ENCODE measurements at regions not wholly inside any gene's neighbourhood (a gene's known extent, or its start where the extent isn't known, plus 50 kb on each side); places are given as distances from the start of the nearest gene placed in this dataset.

DNA sequence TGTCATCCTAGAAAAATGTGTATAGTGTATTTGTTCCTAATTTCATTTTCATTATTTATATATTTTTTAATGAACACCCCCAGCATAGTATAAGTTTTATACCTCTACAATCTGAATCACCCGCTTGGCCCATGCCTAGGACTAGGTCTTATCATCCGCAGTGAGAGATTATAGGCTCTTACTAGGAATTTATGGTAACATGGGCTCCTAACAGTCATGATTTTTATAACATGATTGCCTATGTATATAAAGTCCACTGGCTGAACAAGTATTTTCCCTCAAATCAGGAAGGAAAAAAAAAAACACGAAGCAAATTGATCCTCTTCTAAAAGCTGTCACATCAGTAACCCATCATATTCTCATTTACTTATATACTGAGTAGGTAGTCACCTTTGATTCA lies 666.1 kb upstream of the NRXN1 start:
- DNase-seq, result no peak

DNA sequence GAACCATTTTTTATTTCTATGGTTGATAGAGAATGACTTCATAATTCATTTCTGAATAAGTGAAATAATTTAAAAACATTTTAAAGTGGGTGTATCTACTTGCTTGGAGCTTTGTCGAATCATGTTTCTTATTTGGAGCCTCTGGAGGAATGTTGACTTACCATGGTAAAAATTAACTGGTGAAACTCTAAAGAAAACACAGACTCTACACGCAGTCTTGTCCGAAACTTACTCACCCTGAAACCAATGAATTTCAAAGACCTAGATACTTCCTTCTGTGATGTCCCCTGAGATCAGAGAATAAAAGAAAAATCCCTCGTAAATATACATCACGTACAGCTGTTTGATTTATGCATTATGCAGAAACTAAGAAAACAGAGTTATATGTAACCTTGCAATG lies 665.2 kb upstream of the NRXN1 start:
- no peak for DNase-seq

DNA sequence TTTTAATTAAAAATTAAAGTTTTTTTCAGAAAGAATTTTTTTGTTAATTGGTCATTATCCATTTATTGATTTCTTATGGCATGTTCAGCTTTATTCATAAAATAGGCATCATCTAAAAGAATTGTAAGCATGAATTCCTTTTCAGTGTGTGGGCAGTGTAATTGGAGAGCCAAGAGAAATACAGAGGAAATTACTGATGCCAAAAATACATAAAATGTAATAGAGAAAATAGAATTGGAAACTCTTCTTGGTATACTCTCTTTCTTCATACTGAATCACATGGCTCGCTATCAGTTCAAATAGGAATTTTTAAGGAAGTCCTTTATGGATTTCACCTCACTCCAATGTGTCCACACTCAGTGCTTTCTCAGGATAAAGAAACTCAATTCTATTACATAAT lies 663.6 kb upstream of the NRXN1 start:
- DNase-seq, result no peak

DNA sequence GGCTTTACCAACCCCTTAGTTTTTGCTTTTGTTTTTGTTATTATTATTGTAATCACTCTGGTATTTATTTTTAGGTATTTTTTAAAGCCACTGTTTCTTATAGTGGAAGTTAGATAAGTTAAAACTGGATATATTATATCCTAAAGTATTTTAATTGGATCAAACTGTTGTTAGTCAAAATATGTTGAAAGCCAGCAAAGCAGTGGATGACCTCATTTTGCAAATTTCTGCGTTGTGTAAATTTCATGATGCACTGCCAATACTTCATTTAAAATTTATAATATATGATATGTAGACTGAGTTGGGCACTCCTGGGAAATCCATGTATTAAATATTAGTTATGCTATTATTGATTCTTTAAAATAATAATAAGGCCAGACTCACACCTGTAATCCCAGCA lies 661.7 kb upstream of the NRXN1 start:
- DNase-seq, result no peak

DNA sequence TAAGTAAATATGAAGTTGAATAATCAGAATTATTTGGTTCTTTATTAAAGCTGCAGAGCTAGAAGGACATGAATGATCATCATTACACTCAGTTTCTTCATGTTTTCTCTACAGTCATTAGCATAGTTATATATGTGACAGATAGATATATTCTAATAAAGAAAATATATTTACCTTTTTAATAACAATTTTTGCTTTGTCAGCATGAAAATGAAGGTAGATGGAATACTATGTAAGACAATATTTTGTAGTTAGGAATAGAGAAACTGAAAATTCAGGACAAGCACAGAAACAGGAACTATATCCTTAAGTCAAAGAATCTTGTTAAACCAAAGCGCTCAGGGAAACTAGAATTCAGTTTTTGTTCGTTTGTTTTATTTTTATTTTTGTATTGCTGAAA lies 649.9 kb upstream of the NRXN1 start:
- DNase-seq, result no peak

DNA sequence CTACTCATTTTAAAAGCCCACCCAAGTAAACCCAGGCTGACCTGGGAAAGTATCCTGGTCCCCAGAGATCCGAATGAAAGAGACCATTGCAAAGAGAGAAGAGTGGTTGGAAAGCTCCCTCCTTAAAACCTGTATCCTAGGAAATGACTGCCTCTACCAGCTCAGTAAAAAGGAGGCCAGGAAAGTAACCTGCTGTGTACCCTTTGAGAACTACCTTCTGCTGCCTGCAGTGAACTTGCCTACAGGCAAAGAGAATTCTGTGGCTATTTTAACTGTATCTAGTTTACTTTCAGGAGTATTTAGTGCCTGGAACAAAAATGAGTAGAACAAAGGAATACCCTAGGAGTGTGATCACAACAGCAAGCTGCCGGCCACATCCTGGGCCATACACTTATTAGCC lies 641.7 kb upstream of the NRXN1 start:
- DNase-seq, result no peak

DNA sequence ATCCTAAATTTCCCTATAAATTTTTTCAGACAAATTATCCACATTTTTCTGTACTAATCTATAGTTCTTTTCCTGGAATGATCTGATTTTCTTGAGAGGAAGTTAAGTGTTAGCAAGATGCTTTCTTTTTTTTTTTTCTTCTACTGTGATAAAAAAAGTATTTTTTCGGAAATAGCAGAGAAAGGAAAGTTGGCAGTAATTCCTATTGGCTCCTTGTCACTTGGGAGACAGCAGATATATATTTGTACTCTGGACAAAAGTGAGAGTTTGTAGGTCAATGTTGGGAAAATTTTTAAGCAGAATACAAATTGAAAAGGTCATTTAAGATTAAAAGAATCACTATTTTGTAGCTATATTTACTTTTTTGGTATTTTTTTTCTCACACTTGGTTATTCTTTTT lies 635.7 kb upstream of the NRXN1 start:
- DNase-seq, result no peak

DNA sequence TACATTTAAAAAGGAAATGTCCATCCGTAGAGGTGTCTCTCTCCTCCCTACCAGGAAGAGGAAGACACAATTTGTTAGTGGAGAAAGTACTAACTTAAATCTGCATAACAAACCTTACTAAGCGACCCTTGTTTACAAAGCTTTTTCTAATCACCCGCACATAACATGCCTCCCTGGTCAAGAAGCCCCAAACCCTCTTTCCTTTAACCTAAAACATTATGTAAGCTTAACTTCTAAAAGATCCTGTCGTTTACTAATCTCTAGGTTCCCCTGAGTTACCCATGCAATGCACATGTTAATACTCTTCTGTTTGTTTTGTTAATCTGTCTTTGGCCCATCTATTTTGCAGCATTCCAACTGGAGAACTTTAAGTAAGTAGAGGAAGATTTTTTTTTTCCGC lies 630.3 kb upstream of the NRXN1 start:
- no peak for DNase-seq

DNA sequence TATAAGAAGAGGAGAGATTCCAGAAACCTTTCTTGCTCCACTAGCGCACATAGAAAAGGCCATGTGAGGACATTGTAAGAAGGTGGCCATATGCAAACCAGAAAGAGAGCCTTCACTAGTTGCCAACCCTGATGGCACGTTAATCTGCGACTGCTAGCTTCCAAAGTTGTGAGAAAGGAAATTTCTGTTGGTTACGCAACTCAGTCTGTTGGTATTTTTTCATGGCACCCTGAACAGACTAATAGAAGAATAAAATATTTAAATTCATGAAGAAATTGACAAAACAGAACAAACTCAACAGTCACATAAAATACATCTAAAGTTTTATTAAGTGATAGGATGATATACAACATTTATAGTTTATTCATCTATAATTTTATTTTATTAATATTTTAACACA lies 625.9 kb upstream of the NRXN1 start:
- no peak for DNase-seq

DNA sequence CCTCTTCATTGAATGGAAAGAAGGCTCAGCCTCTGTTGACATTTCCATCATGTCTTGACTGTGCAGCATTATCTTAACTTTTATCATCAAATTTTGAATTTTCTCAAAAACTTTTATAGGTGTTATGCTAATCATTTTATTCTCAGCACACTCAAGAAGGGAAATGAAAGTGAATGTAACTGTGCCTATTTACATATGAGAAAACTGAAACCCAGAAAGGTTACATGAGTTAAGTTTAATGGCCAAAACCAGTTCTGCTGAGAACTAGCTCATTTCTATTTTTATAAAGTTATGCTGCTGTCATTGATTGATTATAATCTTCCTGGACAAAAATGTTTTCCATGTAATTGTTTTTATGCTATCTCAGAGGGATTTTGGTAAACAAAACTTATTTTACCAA lies 618.8 kb upstream of the NRXN1 start:
- DNase-seq, result no peak

DNA sequence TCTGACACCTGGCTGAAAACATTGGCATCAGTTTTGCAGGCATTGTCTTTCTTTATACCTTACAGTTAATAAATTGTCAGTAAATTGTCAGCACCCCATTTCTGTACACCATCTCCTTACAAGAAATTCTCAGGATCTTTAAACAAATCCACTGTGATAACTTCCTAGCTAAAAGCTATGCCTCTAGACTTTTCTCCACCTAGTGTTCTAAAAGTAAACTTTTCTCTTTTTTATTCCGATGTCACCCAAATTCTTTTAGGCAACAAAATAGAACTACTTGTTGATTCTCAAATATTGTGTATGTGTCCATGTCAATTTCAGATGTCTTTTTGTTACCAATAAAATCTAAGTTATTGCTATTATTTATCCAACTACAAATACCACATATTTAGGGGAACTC lies 617.4 kb upstream of the NRXN1 start:
- DNase-seq, result no peak

DNA sequence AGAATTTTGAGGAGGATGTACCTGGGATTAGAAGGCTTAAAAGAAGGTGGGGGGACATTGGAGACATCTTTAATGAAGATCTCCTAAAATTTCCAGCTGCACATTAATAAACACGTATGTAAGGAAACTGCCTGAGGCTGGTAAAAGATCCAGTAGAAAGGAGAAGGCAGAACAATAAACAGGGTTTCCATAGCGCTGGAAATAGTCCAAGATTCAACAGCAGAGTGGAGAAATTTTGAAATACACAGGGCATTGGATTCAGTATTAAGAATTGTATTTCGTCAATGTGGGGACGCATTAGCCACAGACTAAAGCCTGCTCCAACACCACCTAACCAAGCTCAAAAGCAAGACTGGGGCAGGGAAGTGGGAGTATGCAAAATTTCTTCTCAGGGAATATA lies 606.9 kb upstream of the NRXN1 start:
- DNase-seq, result no peak

DNA sequence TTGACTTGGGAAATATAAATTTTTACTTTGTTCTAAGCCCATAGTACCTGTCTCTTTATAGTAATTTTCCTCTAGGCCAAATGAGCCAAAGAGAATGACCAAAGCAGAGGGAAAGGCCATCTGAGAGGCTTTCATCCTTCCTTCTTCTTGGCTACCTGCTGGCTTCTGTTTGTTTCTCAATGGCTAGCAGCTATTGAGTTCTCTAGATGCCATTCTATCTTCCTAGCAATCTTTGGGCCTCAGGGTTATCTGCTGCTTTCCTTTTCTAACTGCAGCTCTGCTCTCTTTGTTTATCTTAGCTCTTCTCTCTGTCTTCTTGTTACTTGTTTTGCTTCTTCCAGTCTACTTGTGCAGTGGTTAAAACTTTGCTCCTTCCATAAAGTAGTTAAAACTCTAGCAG lies 601.1 kb upstream of the NRXN1 start:
- DNase-seq, result no peak

DNA sequence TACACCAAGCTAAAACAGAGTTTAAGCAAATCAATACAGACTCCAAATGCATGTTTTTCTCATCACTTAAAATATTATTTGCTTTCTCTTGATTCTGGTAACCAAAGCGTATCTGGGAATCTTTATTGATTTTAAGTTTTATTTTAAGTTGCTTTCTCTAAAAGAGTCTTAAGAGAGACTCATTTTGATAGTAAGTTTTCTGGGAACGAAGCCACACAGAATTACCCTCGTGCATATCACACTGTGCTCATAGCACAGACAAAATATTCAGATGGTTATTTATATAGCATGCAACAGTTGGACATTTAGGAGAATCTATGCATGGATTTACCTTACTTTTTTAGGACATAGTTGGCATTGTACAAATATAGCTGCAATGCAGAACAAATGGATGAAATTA lies 597.5 kb upstream of the NRXN1 start:
- DNase-seq, result no peak

DNA sequence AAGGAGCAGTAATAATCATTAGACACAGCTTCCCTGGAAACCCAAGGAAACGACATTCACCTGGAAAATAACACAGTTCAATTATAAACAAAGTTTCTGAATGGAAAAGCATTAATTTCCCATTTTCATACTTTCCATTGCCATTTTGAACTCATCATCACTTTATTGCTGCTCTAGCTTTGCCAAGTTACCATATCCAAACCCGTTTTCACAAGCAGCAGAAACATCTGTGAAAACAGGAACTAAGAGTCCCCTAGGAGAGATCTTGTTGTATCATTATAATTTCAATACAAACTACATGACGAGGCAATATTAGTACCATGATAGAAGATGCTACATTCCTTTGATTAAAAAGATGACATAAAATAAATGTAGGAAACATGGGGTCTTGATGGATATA lies 597.0 kb upstream of the NRXN1 start:
- DNase-seq, result no peak

DNA sequence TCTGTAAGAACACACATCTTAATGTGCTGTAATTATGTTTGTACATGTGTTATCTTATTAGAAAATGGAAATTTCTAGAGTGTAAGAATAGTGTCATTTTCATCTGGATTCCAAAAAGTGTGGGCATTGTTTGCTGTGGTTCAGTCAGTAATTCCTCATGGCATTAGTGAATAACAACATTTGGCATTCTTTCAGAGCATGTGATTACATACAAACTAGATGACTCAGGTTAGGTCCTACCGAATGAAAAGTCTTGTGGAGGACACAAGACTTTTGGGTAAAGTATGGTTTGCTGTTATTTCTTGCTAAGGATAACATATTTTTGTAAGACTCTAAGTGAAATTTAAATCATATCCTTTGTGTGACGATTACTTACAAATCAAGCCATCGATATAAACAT lies 593.1 kb upstream of the NRXN1 start:
- no peak for DNase-seq

DNA sequence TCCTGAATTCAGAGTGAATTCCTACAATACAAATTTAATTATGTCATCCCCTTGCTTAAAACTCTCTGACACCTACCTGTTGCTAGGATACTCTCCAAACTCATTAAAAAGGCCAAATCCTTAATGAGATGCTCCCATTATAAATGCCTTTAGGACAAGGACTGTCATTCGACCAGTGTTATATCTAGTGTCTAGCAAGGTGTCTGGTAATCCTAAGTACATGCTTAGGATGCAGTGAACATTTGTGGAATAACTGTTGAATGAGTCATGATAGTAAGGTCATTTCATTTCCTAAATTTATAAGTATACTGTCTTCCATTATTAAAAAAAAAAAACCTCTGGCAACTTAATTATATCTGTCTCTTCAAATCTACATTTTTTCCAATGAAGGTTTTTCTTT lies 588.9 kb upstream of the NRXN1 start:
- DNase-seq, result no peak

DNA sequence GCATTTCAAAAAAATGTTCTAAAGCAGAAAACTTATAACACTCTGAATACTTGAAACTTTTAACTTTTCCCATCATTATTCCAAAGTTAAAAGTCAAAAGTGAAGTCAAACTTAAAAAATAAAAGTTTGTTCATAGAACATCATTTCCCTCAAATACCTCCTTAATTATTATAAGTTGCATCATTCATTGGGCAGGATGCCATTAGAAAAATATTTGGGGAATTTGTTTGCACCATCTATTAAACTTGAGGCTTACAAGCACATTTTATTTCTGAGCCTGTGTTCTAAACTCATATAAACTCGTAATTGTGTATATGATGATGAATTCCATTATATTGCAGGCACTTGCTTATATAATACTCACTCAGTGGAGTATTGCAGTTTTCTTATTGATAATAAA lies 588.0 kb upstream of the NRXN1 start:
- DNase-seq, result no peak

DNA sequence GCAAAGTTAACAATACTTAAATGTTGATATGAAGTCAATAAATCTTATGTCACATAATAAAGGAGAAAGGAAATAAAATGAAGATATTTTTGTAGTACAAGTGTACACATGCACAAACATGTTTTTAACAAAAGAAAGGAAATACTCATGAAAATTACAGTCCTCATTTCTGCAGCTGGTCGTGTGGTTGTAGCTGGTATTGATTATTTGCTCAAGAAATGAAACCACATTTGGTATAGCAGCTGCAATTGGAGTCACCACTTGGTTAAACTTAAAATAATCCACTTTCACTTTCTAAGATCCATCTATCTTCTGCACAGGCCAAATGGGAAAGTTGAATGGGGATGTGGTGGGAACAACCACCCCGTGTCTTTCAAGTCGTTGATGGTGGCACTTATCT lies 580.5 kb upstream of the NRXN1 start:
- no peak for DNase-seq

DNA sequence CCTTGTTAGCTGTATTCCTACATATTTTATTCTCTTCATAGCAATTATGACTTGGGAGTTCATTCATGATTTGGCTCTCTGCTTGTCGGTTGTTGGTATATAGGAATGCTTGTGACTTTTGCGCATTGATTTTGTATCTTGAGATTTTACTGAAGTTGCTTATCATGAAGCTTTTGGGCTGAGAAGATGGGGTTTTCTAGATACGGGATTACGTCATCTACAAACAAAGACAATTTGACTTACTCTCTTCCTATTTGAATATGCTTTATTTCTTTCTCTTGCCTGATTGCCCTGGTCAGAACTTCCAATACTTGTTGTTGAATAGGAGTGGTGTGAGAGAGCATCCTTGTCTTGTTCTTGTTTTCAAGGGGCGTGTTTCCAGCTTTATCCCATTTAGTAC lies 569.8 kb upstream of the NRXN1 start:
- DNase-seq, result no peak

DNA sequence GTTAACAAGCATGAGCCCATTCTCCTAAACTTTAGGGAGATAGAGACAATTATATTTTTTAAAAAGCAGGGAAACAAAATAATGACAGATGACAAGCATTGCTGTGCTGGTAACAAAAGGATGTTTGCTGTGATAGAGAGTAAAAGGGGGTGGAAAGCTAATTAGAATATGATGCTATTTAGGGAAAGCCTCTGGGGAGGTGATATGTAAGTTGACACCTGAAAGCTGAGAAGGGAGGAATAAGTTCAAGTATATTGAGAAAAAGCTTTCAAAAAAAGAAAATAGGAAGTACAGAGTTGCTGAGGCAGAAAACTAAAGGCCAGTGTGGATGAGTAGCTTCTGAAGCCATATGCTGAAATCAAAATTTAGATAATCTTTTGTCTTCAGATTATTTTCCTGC lies 565.2 kb upstream of the NRXN1 start:
- DNase-seq, result no peak

DNA sequence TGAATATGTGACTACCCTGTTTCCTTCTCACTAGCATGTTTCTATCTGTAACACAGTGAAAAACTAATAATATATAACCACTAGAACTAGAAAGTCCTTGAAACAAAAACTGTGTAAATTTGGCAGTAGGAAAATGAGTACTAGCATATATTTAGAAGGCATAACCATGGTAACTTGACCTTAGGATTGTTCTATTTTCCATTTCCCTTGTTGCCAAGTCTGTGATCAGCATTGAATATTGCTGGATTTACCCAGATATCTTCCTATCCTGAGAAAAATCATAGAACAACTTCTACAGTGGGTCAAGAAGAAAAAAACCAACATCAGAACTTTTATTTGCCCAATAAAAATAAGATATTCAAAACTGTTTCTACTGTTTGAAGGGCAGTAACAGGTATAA lies 563.9 kb upstream of the NRXN1 start:
- DNase-seq, result no peak

DNA sequence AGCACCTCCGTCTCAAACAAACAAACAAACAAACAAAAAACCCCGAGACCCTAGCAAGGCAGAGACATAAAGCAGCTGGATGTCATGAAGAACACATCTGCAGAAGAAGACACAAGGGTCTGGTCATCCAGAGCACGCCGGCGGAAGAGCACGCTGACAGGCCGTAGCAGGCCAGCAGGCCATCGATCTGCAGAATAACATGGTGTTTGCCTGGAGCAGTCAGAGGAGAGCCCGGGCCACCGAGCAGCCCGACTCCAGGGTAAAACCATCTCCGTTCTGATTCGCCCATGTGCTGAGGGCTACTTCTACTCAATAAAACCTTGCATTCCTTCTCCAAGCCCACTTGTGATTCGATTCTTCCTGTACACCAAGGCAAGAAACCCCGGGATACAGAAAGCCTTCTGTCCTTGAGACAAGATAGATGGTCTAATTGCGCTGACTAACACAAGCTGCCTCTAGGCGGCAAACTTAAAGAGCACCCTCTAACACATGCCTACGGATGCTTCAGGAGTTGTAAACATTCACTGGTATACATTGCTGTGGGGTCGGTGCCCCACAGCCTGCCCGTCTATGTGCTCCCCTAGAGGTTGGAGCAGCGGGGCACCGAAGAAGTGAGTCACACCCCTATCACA lies 549.8 kb upstream of the NRXN1 start:
- no peak for DNase-seq

DNA sequence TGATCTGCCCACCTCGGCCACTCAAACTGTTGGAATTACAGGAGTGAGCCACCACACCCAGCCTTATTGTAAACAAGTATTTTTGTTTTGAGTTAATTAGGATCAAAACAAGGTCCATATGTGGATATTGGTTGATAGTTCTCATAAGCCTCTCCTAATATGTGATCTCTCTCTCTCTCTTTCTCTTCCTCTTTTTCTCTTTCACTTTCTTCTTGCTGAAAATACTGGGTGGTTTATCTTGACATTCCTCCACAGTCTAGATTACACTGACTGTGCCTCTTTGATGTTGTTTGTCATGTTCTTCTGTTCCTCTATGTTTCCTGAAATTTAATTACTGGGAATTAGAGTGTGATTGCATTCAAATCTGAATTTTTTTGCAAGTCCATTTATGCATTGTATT lies 547.5 kb upstream of the NRXN1 start:
- no peak for DNase-seq

DNA sequence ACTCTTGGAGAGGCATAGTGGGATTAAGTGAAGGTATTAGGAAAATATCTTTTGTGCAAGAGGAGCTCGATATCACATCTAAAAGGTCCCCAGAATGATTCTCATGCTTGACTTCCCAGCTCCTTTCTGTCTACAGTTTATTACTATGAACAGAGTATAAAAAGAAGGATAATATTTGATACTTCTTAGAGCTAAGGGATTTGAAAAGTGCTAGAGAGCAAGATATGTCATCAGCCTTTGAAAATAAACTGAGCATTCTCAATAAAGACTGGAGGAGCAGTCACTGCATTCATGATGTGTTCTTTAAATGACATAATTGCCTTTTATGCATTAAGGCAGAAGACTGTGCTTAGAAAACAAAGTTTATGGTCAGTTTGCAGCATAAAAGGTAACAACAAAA lies 543.2 kb upstream of the NRXN1 start:
- no peak for DNase-seq

DNA sequence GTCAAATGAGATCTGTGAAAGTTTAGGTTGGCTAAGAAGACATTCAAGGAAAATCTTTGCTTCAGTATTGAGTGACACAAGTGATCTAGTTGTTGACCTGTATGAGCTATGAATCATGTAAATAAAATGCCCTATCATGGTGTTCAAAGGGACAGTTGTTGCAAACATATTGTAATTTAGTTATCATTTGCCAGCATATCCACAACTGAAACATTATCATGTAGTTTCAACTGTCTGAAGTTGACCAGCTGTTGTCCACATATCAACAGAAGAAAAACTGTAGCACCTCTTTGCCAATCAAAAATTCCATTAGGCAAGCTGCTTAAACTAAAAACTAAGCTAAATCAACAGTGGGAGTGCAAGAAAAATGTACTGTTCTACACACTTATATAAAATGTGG lies 527.1 kb upstream of the NRXN1 start:
- DNase-seq, result no peak
